GM12891 (cell line): ENCODE measurements at regions not wholly inside any gene's neighbourhood (a gene's known extent, or its start where the extent isn't known, plus 50 kb on each side); places are given as distances from the start of the nearest gene placed in this dataset.

Source experiments
- PAX5 ChIP-seq: IDR thresholded peaks from 2 replicates; pipeline ENCODE4 v1.6.1; 2011; ENCODE audit warnings: low read length, moderate library complexity, mild to moderate bottlenecking; ENCODE audit not compliant: insufficient read depth, severe bottlenecking
- POLR2A ChIP-seq: IDR thresholded peaks from 2 replicates; pipeline ENCODE4 v1.6.1; 2011; ENCODE audit warnings: low read depth, low read length, control low read depth
- POLR2AphosphoS5 ChIP-seq: IDR thresholded peaks from 2 replicates; pipeline ENCODE4 v1.6.1; 2011; ENCODE audit warnings: low read depth, low read length, control low read depth
- SPI1 ChIP-seq: IDR thresholded peaks from 2 replicates; pipeline ENCODE4 v1.6.1; 2011; ENCODE audit warnings: low read depth, low read length, control low read depth
- TAF1 ChIP-seq: IDR thresholded peaks from 2 replicates; pipeline ENCODE4 v1.6.1; 2011; ENCODE audit warnings: low read depth, low read length, control low read depth

GRCh38 chr6:128821116-128821515 is 61.8 kb upstream of the LAMA2 start:
- TF ChIP-seq POLR2A = no peak
- no peak for TF ChIP-seq POLR2AphosphoS5
- no peak for TF ChIP-seq TAF1
- TF ChIP-seq PAX5 = no peak
- TF ChIP-seq SPI1 = no peak
